HL-60 (cell line): ENCODE measurements at regions not wholly inside any gene's neighbourhood (a gene's known extent, or its start where the extent isn't known, plus 50 kb on each side); places are given as distances from the start of the nearest gene placed in this dataset.

ENCODE experiments used
- CTCF ChIP-seq: IDR thresholded peaks from one replicate; pipeline ENCODE4 v1.5.1; 2011; ENCODE audit warnings: low read length, control low read depth, inconsistent platforms; ENCODE audit not compliant: insufficient read depth
- TF ChIP-seq, protein P1 (sequence below): IDR thresholded peaks from 2 replicates; pipeline ENCODE4 v1.6.1; 2012; ENCODE audit warnings: low read depth; ENCODE audit not compliant: insufficient replicate concordance

GRCh38 chr16:73214825-73215677, 167.1 kb upstream of the ZFHX3 start:
- no peak for TF ChIP-seq CTCF
- TF ChIP-seq, protein P1, sequence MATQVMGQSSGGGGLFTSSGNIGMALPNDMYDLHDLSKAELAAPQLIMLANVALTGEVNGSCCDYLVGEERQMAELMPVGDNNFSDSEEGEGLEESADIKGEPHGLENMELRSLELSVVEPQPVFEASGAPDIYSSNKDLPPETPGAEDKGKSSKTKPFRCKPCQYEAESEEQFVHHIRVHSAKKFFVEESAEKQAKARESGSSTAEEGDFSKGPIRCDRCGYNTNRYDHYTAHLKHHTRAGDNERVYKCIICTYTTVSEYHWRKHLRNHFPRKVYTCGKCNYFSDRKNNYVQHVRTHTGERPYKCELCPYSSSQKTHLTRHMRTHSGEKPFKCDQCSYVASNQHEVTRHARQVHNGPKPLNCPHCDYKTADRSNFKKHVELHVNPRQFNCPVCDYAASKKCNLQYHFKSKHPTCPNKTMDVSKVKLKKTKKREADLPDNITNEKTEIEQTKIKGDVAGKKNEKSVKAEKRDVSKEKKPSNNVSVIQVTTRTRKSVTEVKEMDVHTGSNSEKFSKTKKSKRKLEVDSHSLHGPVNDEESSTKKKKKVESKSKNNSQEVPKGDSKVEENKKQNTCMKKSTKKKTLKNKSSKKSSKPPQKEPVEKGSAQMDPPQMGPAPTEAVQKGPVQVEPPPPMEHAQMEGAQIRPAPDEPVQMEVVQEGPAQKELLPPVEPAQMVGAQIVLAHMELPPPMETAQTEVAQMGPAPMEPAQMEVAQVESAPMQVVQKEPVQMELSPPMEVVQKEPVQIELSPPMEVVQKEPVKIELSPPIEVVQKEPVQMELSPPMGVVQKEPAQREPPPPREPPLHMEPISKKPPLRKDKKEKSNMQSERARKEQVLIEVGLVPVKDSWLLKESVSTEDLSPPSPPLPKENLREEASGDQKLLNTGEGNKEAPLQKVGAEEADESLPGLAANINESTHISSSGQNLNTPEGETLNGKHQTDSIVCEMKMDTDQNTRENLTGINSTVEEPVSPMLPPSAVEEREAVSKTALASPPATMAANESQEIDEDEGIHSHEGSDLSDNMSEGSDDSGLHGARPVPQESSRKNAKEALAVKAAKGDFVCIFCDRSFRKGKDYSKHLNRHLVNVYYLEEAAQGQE = no peak
